Activated CD4-positive, alpha-beta T cell treated with anti-CD3 and anti-CD28 coated beads, Interleukin-2, Interleukin-4, amounts not matched to agents 100 ng/mL and 50 ng/mL, durations not matched to agents 16 hours and 8 hours (primary cell): ENCODE measurements at regions not wholly inside any gene's neighbourhood (a gene's known extent, or its start where the extent isn't known, plus 50 kb on each side); places are given as distances from the start of the nearest gene placed in this dataset.

Source experiments
- DNase-seq: peaks from one replicate; pipeline ENCODE4 v3.0.0-alpha.2; 2020; ENCODE audit warnings: low spot score

DNA sequence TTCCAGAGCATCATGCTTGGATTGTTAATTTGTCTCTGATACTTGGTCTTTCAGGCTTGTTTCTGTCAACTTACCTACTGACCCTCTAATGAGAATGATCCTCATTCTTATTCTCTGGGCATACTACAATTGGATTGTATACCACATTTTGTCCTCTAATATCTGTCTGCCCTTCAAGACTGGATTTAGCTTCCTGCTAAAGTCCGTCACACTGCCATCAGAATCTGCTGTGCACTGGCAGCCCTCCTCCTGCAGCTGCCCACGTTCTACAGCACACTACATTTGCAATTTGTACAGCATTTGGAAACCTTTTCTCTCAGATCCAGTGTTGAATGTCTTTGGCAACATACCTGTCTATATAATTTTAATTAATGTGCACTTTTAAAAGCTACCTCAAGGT lies 183.1 kb downstream of the ZNF330 start:
- no peak for DNase-seq

DNA sequence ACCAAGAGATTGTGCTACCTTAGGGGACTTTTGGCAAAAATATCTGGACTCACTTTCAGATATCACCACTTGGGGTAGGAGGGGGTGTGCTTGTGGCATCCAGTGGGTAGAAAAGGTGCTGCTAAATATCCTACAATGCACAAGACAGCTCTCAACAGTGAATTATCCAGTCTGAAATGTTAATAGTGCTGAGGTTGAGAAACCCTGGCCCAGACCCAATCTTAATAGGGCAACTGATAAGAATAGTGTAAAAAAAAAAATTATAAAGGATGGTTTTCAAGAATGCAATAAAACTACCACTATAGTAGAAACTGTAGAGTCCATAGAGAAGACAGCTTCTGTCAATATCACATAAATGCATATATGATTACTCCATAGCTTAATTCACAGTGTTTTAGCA lies 185.5 kb downstream of the ZNF330 start:
- DNase-seq: no peak

DNA sequence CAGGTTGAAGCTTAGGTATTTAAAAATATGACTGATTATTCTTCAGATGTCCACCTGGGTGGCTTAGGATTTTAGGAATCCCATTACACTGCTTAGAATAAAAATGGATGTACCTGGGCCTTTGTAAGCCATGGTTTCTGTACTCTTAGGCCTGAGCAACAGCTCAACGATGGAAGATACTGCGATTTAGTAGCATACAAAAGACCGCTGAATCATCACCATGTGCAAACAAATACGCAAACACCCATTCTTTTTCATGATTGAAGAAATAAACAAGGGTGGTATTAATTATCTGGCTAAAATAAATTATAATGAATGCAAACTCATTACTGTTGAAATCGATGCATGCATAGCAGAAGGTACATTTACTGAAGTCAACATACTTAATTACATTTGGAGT lies 188.9 kb downstream of the ZNF330 start:
- DNase-seq: no peak

DNA sequence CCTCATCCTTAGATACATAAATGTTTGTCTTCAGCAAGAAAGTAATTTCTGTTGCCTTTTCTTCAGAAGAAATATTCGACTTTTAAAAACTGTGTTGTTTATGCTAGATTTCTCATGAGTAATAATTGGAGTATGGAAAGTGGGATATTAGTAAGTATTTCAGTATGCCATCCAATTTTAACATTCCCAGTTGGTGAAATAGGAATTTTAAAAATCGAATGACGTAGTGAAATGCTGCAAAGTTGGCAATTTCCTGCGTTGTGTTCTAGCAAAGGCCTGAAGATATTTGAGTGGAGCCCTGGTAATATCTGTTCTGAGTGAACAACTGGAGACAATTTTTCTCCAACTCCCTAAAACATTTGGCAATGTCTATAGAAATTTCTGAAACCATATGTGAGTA lies 190.1 kb downstream of the ZNF330 start:
- DNase-seq: no peak

DNA sequence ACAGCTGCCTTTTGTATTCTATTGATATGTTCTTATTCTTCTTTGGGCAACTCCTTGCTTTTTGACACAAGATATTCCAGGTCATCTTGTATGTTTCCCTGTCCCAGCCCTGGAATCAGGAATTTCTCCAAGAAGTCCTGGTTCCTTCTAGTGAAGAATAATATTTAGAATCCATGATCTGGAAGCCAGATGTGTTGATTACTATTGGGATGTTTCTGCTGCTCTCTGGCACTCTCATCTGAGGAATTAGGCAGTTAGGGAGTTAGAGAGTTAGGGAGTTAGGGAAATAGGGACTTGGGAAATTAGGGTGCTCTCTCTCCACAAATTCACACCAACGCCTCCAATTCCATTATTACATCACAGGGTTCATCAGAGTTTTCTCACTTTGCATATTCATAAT lies 191.2 kb downstream of the ZNF330 start:
- DNase-seq: no peak

GRCh38 chr4:141413366-141413765 lies 192.7 kb downstream of the ZNF330 start:
- DNase-seq: no peak

DNA sequence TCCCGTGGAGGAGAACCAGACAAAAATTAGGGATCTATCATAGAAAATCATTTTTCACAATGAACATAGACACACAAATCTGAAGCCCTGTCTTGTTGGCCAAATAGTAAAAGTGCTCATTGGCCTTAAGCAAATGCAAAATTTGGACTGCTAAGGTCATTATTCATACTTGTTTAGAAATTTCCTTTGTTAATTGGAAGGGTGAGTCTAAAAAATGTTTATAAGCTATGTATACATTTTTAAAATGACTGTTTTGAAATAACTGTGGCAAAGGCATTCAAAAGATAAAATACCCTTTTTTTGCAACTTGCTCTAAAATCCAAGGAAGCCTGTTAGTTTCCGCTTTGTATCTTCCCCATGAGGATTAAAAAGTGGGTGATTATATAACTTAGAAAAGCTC lies 195.0 kb downstream of the ZNF330 start:
- no peak for DNase-seq

- DNase-seq: no peak
Measured at GRCh38 chr4:141416219-141416618, 195.5 kb downstream of the ZNF330 start.

DNA sequence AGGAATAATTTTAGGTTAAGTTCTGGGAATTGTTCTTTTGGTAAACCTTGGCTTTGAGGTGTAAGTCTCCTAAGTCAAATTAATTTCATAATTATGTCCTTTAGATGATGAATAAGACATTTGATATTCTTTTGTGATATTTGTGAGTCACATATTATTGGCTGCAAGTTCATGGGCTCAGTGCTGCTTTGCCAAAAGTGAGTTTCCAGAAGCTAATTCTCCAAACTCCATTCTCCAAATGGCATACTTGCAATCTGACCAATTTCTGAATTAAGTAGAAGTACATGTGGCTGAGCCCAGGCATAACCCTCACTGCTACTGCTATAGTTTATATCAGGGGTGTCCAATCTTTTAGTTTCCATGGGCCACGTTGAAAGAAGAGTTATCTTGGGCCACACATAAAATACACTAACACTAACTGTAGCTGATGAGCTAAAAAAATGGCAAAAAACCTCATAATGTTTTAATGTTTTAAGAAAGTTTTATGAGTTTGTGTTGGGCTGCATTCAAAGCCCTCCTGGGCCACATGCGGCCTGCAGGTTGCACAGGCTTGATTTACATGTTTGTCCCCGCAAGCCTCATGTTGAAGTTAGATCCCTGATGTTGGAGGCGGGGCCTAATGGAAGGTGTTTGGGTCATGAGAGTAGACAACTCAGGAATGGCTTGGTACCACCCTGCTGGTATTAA lies 196.1 kb downstream of the ZNF330 start:
- DNase-seq: no peak

- DNase-seq: no peak
Measured at GRCh38 chr4:141417387-141417786, 196.7 kb downstream of the ZNF330 start.

DNA sequence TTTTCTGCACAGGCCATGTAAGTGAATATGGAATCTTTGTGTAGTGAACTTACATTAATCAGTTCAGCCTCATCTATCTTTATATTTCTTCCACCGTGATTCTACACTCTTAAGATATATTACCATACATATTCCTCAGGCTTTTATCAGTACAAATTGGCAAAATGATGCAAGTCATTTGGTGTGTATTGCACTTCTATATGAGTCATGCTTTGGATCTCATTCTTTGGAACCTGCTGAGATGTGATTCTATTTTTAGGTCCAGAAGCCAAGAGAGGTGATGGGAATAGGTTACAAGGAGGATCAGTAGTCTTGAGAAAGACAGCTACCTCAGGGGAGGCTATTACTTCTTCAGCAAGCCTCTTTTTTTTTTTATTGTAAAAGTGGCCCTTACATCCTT lies 204.4 kb downstream of the ZNF330 start:
- DNase-seq: no peak

DNA sequence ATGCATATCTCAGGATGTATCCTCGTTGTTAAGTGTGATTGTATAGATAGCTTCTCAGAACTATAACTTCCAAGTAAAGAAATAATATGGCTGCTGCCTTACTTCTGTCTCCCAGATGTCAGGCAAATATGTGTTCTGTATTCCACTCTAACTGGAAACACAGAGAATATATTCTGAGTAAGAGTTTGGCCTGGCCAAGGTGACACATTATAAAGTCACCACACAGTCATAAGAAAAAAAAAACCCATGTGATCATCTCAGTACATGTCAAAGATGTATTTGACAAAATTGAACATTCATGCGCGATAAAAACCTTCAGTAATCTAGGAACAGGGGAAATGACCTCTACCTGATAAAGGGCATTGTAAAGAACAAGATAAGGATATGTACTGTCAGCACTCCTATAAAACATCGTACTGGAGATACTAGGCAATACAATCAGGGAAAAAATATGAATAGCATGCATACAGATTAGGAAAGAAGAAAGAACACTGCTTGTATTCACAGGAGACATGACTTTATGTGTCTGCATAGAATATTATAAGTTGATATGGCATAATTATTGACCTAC lies 207.1 kb downstream of the ZNF330 start:
- no peak for DNase-seq

- no peak for DNase-seq
Measured at GRCh38 chr4:141429933-141430332, 206.4 kb upstream of the IL15 start.

DNA sequence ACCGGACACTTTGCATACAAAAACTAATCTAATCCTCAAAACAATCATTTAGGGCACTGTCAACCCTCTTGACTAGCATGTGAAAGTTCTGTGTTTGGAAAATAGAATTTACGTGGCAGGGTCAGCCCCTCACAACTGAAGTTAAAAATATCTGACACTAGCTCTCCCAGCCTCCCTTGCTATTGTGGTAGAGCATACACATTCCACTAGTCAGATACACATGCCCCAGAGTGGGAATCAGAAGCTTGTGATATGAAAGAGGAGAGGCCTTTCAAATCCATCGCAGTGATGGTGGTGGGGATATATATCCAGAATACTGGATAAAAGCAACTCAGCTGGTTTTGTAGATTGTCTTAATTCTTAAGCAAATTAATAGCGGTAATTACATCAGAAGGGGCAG lies 205.7 kb upstream of the IL15 start:
- DNase-seq: no peak

GRCh38 chr4:141432000-141432712 lies 204.2 kb upstream of the IL15 start:
- no peak for DNase-seq

DNA sequence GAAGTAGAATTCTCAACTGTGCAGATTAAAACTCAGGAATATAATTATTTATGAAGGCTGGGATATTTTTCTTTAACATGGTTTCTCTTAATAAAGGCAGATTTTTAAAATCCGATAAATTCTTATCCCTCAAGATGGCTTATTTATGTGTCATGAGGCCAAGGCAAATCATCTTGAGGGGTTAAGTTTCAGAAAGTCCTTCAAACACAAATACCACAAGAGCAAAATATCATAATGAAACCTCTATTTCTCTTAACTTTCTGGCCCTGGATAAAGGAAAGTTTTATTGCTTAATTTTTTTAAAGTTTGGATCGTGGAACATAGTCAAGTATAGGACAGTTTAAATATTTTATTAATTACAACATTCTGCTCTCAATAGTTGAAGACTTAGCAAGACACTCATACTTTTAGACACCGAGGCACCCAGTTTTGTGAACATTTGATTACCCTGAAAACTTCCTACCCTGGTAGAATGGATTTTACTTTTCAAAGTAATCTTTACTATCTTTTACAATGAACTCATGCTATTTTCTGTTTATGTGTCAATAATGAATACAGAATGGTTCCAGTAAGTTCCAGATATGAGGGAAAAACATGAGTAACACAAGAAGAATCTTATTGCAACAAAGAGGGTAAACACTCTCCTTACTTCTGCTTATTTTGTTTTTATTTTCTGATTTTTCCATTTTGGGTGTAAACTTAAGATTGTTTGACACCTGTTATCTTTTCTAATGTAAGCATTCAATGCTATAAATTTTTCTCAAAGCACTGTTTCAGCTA lies 200.7 kb upstream of the IL15 start:
- DNase-seq: no peak

DNA sequence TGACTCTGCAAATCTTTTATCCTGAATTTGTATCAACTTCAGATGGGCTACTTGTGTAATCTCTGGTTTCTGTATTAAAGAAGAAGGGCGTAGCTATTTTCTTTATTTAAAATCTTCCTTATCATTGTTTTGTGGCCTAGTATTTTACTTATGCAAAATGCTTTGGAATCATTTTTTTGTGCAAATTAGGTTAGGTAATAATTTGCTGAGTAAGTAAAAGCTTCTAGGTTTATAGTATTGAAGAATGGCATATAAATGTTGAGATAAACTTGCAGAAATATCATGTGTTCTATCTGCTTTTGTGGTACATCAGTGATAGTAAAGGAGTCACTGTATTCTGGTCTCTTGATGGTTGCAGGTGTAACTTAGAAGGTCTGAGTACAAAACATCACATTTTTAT lies 197.2 kb upstream of the IL15 start:
- no peak for DNase-seq

GRCh38 chr4:141447761-141448160 lies 188.6 kb upstream of the IL15 start:
- no peak for DNase-seq

DNA sequence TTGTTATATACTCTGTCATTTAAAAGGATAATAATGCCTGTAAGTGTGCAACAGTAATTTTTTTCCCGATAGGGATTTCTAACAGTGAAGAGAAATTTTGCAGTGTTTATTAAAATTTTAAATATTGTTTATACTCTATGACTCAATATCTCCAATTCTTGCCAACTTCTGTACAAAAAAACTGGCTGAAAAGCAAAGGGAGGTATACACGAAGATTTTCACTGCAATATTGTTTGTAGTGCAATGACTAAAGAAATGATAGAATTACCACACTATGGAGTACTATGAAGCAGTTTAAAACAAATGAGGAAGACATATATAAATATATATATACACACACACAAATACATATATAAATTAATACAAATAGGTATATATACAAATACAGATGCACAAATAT lies 187.9 kb upstream of the IL15 start:
- DNase-seq: no peak

GRCh38 chr4:141449927-141450326 lies 186.5 kb upstream of the IL15 start:
- no peak for DNase-seq

GRCh38 chr4:141455651-141456050 lies 180.7 kb upstream of the IL15 start:
- DNase-seq: no peak

- DNase-seq: no peak
Measured at GRCh38 chr4:141457653-141458052, 178.7 kb upstream of the IL15 start.

- no peak for DNase-seq
Measured at GRCh38 chr4:141458501-141458900, 177.9 kb upstream of the IL15 start.
